Left kidney (tissue), 1 donor: ENCODE measurements at regions not wholly inside any gene's neighbourhood (a gene's known extent, or its start where the extent isn't known, plus 50 kb on each side); places are given as distances from the start of the nearest gene placed in this dataset.
"Not testable (repeated sequence)": the region's sequence is repeated elsewhere in the genome, so short reads cannot be mapped to it uniquely, and the experiment has no call there.

Experiments used
- DNase-seq: peaks from one replicate; pipeline ENCODE4 v3.0.0-alpha.2; 2013

GRCh38 chr20:30393523-30393922 is 863.9 kb upstream of the DEFB115 start:
- not testable (repeated sequence) for DNase-seq

- DNase-seq, result not testable (repeated sequence)
Observed at GRCh38 chr20:30397111-30397510, 860.4 kb upstream of the DEFB115 start.

- DNase-seq, result not testable (repeated sequence)
Observed at GRCh38 chr20:30405061-30405460, 852.4 kb upstream of the DEFB115 start.

GRCh38 chr20:30405585-30405984 is 851.9 kb upstream of the DEFB115 start:
- not testable (repeated sequence) for DNase-seq

GRCh38 chr20:30406370-30406769 is 851.1 kb upstream of the DEFB115 start:
- DNase-seq, result not testable (repeated sequence)

GRCh38 chr20:30412972-30413371 is 844.5 kb upstream of the DEFB115 start:
- no peak for DNase-seq

- not testable (repeated sequence) for DNase-seq
Observed at GRCh38 chr20:30417387-30417786, 840.1 kb upstream of the DEFB115 start.

GRCh38 chr20:30418378-30418777 is 839.1 kb upstream of the DEFB115 start:
- not testable (repeated sequence) for DNase-seq

GRCh38 chr20:30419466-30419865 is 838.0 kb upstream of the DEFB115 start:
- DNase-seq, result no peak

- not testable (repeated sequence) for DNase-seq
Observed at GRCh38 chr20:30419871-30420420, 837.5 kb upstream of the DEFB115 start.
